ENCODE measurements at regions not wholly inside any gene's neighbourhood (a gene's known extent, or its start where the extent isn't known, plus 50 kb on each side); places are given as distances from the start of the nearest gene placed in this dataset.

- no peak for TF ChIP-seq POLR2A (IDR thresholded peaks at IDR 0.05; ENCODE audit: low read depth, low read length)
- no peak for TF ChIP-seq POLR2AphosphoS5 (IDR thresholded peaks at IDR 0.05; ENCODE audit: low read depth, low read length)
- TF ChIP-seq TAF1 (IDR thresholded peaks at IDR 0.05; ENCODE audit: low read depth, low read length) = no peak
- TF ChIP-seq SPI1 (IDR thresholded peaks at IDR 0.05; ENCODE audit: low read depth, low read length) = no peak
- TF ChIP-seq PAX5 (IDR thresholded peaks at IDR 0.05; ENCODE audit: insufficient read depth, low read length, severe bottlenecking) = no peak
These were observed 230.9 kb upstream of the ARID2 start for GRCh38 chr12:45498645-45499044.

All from GM12891 (cell line).